ENCODE measurements at regions not wholly inside any gene's neighbourhood (a gene's known extent, or its start where the extent isn't known, plus 50 kb on each side); places are given as distances from the start of the nearest gene placed in this dataset.

- Histone ChIP-seq H3K9me3 (peaks cover 0 to 2% (median 0%) of the 10 kb centered on the region in 4 donors), H3K4me3 (no peak overlapping the region), H3K36me3 (no peaks in the 10 kb centered on the region), H3K27ac (no peak overlapping the region), H3K4me1 (no peaks in the 10 kb centered on the region), H3K27me3 (no peaks in the 10 kb centered on the region)
- DNase-seq (no peak), ATAC-seq (ENCODE audit: low FRiP score in 2 of 2) (no peak)
- WGBS, 2 donors, result 74 to 76% methylated on average over 2 of the region's 2 CpGs
- TF ChIP-seq POLR2AphosphoS5 (IDR thresholded peaks at IDR 0.05), result no peak
- TF ChIP-seq CTCF (IDR thresholded peaks at IDR 0.05), result no peak
- no peak for TF ChIP-seq POLR2A (IDR thresholded peaks at IDR 0.05)
- TF ChIP-seq EP300 (IDR thresholded peaks at IDR 0.05), result no peak
Observed at GRCh38 chr4:28600958-28601357, 1740.3 kb downstream of the STIM2 start.

GRCh38 chr4:28621591-28621990 lies 1761.0 kb downstream of the STIM2 start:
- Histone ChIP-seq H3K27me3 (no peaks in the 10 kb centered on the region), H3K36me3 (no peaks in the 10 kb centered on the region), H3K4me1 (no peaks in the 10 kb centered on the region), H3K9me3 (no peaks in the 10 kb centered on the region), H3K27ac (no peak overlapping the region), H3K4me3 (no peak overlapping the region)
- ATAC-seq (ENCODE audit: low FRiP score in 2 of 2), result no peak
- no peak for TF ChIP-seq CTCF (IDR thresholded peaks at IDR 0.05)
- 49 to 62% methylated on average over 3 of the region's 3 CpGs for WGBS, 2 donors
- no peak for DNase-seq

- ATAC-seq (ENCODE audit: low FRiP score in 2 of 2), result no peak
- 81 to 86% methylated on average over 3 of the region's 3 CpGs for WGBS, 2 donors
- Histone ChIP-seq H3K9me3 (no peaks in the 10 kb centered on the region), H3K27me3 (no peaks in the 10 kb centered on the region), H3K36me3 (no peaks in the 10 kb centered on the region), H3K4me1 (no peaks in the 10 kb centered on the region), H3K4me3 (no peak overlapping the region), H3K27ac (no peak overlapping the region)
- TF ChIP-seq EP300 (IDR thresholded peaks at IDR 0.05), result no peak
- no peak for TF ChIP-seq POLR2A (IDR thresholded peaks at IDR 0.05)
- no peak for TF ChIP-seq CTCF (IDR thresholded peaks at IDR 0.05)
- no peak for TF ChIP-seq POLR2AphosphoS5 (IDR thresholded peaks at IDR 0.05)
- no peak for DNase-seq
Observed at GRCh38 chr4:28636971-28637370, 1776.3 kb downstream of the STIM2 start.

GRCh38 chr4:28639747-28640146 lies 1779.1 kb downstream of the STIM2 start:
- TF ChIP-seq CTCF (IDR thresholded peaks at IDR 0.05), result no peak
- no peak for TF ChIP-seq POLR2A (IDR thresholded peaks at IDR 0.05)
- no peak for TF ChIP-seq EP300 (IDR thresholded peaks at IDR 0.05)
- TF ChIP-seq POLR2AphosphoS5 (IDR thresholded peaks at IDR 0.05), result no peak
- Histone ChIP-seq H3K4me3 (no peak overlapping the region), H3K27ac (no peak overlapping the region), H3K36me3 (no peaks in the 10 kb centered on the region), H3K27me3 (no peaks in the 10 kb centered on the region), H3K9me3 (no peaks in the 10 kb centered on the region), H3K4me1 (no peaks in the 10 kb centered on the region)
- WGBS, 2 donors, result 78 to 81% methylated on average over 2 of the region's 2 CpGs
- no peak for DNase-seq
- ATAC-seq (ENCODE audit: low FRiP score in 2 of 2), result no peak

GRCh38 chr4:28654618-28655017 lies 1794.0 kb downstream of the STIM2 start:
- Histone ChIP-seq H3K36me3 (no peaks in the 10 kb centered on the region), H3K27me3 (no peaks in the 10 kb centered on the region), H3K4me1 (no peaks in the 10 kb centered on the region), H3K4me3 (no peak overlapping the region), H3K9me3 (no peaks in the 10 kb centered on the region), H3K27ac (no peak overlapping the region)
- no peak for DNase-seq
- TF ChIP-seq EP300 (IDR thresholded peaks at IDR 0.05), result no peak
- TF ChIP-seq CTCF (IDR thresholded peaks at IDR 0.05), result no peak
- TF ChIP-seq POLR2A (IDR thresholded peaks at IDR 0.05), result no peak
- no peak for TF ChIP-seq POLR2AphosphoS5 (IDR thresholded peaks at IDR 0.05)
- ATAC-seq (ENCODE audit: low FRiP score in 2 of 2), result no peak
- WGBS, 2 donors, result 66 to 73% methylated on average over 3 of the region's 3 CpGs
